ENCODE measurements at regions not wholly inside any gene's neighbourhood (a gene's known extent, or its start where the extent isn't known, plus 50 kb on each side); places are given as distances from the start of the nearest gene placed in this dataset.

DNA sequence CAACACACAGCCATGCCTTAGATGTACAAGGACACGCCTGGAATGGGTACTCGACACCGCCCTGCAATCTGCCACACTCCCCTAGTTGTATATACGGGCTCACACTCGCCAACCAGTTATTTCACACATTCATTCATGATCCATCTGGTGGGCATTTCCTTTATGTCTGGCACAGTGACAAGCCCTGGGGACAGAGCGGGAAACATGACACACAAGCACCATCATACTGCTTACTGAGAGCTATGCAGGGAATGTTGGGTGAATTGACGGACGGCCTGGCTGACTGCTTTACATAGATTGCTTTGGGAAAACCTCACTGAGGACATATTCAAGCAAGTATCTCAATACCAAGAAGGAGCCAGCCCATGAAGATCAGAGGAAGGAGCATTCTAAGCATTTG is 448.0 kb upstream of the SPRED2 start:
- DNase-seq: no peak

DNA sequence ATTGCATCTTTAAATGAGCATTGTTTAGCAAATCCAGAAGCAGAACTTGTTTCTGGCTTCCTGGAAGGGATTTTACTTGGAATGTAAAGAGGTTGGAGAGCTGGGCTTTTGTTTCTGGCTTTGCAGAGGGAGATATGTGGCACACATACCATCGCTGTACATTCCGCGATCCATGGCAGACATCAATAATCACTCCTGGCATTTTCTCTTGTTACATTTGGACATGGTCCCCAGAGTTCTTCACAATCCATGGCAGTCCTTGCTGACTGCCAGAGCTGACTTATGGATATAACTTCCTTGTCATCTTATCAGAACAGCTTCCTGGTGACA is 445.6 kb upstream of the SPRED2 start:
- DNase-seq: no peak

DNA sequence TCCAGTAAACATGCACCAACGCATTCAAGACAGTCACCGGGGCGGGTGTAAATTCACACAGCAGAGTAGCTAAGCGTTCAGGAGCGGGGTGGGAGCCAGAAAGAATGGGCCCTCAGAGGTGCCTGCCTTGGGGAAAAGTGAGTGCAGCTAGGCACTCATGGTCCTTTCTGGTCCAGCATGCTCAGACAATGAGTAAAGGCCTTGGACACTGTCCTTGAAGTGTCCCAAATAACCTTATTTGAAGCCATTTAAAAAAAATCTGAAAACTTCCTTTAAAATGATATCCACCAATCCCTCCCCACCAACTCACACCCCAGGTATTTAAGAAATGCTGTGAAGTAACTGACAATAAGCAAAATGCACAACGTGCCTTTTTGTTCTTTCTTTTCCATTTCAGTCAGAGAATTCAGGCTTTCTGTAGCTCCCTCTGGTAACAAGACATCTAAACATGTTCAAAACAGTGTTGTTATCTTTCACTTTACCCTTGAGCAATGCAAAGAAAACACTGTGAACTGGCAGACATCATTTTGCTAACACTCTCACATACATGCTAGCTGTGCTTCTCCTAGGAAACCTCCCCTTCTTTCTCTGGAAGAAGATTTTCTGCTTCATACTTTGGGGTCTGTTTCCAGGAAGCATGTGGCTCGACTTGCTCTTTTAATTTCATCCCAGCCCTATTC is 445.1 kb upstream of the SPRED2 start:
- DNase-seq: no peak

DNA sequence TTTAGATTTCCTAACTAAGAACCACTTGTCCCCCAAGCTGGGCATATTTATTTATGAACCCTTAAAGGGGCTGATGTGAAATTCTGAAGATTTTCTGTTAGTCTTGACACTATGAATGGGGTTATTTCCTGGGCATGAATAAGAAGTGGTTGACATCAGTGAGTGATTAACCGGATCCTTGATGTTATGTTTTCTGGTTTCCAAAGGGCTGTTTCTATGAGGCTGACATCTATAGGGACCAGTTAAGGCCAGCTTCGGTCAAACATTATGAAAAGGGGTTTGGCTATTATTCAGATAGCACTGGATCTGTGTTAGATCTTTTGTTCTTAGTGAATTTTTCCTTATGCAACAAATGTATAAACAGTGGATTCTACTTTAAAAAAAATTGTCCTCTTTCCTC is 443.7 kb upstream of the SPRED2 start:
- DNase-seq: no peak

DNA sequence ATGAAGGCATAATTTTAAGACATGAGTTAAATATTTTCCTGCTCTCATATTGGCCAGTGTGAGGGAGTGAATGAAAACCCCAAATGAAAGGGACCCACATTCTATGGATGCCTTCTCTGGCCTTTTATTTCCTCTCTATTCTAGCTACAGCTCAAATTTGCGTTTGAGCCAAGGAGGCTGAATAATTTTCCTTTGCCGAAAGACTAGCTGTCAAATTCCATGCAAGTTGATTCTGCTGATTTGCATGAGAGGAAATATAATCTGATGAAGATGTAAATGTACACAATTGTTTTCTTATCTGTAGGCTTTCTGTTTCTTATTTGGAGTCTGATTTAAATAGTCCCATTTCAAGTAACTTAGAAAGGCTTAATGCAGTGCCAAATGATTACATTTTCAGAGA is 438.4 kb upstream of the SPRED2 start:
- no peak for DNase-seq

DNA sequence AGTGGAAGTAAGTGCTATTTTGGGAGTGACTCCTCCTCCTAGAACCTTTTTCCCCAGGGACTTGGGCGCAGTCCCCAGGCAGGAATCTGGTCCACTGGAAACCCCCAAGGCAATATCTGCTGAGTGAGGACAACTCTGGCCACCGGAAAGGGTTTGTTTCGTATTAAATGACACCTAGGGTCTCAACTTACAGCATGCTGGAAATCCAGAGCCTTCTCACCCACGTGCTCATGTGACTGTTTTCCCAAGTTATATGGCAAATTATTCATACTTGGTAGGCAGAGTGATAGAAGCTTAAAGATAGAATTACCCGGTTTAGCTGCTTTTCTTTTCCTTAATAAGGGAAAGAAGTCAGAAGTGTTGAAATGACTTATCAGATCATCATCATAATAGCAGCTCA is 436.9 kb upstream of the SPRED2 start:
- no peak for DNase-seq

DNA sequence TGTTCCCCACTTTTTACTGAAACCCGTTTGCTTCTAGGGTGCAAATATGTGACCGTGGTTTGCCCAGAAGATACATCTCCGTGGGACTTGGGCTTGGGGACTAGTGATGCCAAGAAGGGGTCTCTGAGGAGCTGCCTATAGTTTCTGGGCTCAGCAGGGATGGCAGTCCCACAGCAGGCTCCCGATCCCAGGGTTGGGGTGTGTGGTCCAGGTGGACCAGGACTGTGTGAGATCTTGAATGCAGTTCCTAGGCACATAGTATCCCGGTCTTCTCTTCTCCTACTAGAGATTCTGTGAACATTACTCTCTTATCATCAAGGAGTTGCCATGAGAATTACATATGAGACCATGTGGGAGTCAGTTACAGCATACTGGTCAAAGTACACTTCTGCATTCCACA is 435.8 kb upstream of the SPRED2 start:
- DNase-seq: no peak

DNA sequence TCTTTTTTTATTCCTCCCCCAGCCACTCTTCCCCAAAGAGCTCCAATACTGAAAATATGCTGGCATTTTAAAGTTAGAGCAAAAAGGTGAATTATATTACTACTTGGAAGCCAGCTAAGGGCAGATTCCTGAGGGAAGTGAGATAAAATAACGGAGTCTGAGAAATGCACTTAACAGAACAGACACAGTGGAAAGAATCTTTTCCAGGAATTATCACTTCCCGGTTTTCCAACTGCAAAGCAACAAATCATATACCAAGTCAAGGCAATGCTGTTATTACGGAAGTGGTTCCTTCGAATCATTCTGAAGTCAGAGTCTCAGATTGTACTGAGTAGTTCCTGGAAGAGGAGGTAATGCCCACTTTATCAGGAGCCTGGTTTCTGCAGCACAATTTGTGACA is 435.0 kb upstream of the SPRED2 start:
- no peak for DNase-seq

DNA sequence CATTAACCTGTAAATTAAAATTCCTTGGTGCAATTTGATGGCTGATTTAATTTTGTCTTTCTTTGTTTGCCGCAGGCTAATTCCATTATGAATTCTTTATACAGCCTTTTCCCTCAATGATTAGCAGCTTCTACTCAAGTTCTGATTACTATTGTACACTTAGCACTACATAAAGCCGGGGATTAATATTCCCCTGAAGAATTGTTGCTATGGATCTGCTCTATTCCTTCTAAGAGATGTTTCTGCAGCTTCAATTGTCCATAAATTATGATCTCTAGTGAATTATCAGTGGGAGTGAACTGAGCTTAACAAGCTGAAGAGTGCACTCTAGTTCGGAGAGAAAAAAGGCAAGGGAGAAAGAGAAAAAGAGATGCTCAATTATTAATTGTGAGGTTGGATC is 433.7 kb upstream of the SPRED2 start:
- DNase-seq: no peak

DNA sequence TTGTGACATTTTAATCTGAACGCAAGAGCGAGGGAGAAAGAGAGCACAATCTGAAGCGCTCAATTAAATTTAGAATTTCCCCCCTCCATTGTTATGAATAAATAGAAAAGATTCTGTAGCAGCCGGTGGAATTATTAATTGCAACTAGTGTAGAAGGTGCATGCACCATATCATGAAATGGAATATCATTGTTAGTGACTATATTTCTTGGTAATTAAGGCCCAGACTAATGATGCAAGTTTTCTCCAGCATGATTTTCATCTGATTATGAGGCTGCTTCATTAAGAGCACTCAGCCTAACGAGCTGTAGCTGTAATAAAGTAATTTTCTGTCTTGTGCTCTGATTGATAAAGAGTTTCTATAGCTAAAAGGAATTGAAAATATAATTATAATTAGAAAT is 432.2 kb upstream of the SPRED2 start:
- no peak for DNase-seq

DNA sequence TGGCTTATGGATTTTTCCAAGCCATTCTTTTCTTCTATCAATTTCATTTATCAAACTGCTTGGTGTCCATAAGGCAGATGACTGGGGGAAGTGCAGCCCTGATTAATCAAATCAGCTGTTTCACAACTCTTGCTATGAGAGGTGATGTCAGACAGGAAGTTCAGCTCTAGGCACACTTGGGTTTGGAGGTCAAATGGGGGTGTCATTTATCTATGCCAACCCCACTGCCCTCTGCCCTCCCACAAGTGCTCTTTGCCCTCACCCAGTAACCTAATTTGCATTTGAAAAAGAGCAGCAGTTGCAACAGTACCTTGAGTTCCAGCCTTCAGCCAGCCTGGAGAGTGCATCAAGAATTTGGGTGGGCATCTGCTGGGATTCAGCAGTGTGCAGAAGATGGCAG is 431.3 kb upstream of the SPRED2 start:
- DNase-seq: no peak

DNA sequence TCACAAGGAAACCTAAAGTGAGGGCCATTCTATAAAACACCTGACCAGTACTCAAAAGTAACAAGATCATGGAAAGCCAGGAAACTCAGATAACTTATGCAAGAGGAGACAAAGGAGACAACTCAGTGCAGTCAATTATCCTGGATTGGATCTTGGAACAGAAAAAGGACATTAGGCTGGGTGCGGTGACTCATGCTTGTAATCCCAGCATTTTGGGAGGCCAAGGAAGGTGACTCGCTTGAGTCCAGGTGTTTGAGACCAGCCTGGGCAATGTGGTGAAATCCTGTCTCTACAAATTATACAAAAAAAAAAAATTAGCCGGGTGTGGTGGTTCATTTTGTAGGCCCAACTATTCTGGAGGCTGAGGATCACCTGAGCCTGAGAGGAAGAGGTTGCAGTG is 424.5 kb upstream of the SPRED2 start:
- DNase-seq: no peak

DNA sequence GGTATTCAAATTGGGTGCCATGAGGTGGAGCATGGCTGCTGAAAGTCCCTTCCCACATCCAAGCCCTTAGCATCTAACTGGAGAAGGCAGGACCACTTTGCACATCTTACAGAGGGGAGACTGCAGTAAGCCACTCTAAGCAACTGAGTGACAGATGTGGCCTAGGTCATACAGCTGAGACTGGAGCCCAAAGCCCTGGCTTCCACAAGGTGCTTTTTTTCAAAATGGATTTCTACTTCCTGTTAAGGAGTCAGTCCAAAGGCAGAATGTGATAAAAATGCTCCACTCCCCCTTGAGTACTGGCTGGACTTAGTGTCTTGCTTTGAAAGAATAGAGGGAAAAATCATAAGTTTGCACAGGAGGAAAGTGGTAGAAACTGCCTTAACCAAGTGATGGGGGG is 424.0 kb upstream of the SPRED2 start:
- no peak for DNase-seq

DNA sequence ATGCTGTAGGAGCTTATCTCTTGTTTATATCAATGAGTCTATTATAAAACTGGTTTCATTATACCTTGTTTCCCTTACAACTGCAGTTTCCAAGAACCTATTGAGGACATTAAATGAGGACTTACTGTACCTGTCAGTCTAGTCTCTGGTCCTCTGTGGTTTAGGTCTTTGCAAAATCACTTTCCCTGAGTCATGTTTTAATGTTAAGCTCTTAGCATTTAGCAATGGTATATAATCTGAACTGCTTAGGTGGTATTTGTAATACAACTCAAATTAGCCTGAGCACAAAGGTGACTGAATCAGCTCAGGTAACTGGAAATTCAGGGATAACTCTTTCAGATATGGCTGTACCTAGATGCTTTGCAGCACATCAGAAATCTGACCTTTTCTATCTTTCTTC is 418.3 kb upstream of the SPRED2 start:
- DNase-seq: no peak

DNA sequence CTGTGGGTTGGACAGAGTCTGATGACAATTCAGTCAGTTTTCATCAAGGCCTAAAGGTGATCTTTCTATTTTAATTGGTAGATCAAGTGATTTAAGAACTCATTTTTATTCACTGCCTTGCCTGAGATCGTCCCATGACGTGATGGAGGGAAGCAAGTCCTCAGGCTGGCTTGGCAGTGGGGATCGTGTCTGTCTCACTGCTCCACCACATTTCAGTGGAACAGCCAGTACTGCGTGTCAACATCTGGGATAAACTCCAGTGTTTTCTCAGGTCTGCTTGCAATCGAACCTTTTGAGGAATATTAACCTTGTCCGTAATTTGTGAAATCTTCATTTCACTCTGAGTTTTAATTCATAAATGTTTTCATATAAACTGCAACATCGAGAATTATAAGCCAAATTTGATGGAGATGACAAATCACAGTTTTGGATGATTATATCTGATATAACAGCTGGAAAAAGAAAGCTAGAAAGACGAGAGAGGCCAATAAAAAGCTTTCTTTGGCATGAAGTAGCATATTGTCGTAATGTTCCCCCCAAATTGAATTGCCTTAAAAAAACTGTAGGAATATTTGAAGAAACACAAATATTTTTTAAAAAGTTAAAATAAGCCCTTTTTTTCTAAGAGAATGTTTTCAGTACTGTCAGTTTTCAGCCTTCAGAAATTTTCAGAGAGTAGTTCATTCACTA is 414.7 kb upstream of the SPRED2 start:
- no peak for DNase-seq

DNA sequence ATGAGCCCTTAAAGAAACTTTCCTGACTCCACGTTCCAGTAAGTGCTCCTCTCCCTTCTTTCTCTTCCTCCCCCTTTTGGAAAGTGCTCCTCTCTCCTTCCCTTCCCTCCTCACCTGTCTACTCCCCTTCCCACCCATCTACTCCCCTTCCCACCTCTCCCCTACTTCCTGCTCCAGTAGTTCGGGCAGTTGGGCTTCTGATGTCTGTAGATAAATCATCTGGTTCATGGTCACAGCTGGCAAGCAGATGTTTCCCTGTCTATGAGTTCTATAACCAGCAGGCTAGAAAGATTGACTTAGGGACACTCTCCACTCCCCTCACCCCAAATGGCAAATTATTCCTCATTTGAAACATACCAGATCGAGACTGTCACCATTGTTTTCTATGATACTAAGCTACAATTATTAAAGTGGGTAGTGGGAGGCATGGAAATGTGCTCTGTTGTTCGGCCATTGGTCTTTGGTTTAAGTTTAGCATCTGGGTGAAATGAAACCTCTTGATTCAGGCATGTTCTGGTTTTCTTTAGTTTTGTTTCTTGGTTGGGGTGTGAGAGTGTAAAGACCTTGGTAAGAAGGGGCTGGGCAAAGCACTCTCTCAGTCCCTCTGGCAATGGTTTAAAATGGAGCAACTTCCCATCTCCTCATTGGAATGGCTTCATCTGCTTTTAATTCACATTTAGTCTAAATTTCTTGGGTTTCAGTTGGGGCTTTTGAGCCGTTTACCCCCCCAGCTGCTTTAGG is 413.2 kb upstream of the SPRED2 start:
- no peak for DNase-seq

DNA sequence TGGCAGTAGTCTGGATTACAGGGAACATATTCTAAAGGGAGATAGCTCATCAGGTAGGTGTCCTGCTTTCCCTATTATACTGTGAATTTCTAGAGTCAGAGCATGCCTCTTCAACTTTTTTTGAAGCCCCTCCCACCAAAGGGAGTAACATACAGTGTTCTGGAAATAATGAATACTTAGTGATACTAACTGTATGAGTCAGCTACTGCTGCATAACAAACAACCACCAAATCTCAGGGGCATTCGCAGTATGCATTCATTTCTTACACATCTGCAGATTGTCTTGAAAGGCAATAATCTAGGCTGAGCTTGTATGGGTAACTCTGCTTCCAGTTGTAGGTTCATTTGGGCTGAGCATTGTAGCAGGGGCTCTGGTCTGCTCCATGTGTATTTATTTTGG is 409.7 kb upstream of the SPRED2 start:
- DNase-seq: no peak

DNA sequence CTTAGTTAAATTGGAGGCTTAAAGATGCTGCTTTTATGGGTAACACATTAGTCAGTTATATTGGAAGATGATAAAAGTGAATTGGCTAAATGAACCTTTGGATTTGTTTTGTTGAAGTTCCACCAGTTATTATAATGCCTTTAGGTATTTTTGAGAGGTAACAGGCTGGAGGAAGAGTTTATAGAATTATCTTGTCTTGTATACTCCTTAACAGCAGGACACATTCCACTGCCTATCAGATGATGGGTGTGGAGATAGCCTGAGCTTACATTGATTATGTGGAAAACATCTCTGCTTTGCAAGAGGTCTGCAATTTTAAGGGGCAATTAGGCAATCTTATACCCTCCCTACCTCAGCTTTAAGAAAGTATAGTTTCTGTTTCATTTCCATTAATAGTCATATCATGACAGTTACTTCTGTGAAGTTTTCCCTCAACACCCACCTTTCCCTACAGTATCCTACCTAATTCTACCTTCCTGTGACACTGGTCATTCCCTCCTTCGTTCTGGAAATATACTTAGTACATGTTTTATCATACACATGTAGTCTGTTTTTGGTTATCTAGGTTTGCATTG is 403.7 kb upstream of the SPRED2 start:
- DNase-seq: no peak

DNA sequence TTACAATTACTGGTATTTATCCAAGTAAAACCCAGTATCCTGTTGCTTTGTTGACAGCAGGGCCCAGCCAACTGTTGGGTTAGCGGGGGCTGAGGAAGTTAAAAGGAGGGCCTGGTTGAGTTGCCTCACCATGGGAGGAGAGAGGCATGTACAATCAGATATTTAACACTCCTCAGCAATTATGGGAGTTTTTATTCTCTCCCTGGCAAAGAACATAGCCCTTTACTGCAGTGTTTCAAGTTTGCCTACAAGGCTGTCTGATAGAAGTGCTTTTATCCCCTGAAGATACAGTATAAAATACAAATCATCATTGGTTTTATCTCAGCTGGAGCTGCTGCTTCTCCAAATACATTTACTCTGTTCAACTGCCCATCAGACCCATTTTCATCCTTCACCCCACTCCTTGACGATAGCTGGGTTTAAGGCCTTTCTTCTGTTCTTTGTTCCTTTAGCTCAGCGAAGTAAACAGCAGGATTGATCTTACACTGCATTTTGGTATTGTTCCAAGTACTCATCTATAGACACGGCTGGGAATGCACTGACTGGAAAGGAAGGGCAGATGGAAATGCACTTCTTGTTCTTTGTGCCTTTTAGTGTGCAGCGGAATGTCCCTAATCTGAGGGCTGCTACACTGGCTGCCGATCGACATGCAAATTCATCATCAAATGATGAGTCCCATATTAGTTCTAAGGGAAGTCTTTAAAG is 402.5 kb upstream of the SPRED2 start:
- DNase-seq: no peak

DNA sequence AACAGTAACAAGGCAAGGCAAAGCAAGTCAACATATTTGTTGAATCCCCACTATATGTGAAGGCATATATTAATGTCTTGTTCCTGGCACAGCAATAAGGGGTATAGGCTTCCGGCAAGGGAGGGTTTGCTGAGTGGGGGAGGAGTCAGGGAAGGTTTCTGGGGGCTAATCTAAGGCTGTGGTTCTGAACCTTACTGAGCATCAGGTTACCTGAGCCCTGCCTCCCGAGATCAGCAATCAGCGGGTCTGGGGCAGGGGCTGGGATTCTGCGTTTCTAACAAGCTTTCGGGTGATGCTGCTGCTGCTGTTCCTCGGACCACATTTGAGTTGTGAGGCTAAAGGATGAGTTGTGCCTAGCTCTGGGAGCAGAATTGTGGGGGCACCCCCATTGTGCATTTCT is 401.7 kb upstream of the SPRED2 start:
- DNase-seq: no peak

DNA sequence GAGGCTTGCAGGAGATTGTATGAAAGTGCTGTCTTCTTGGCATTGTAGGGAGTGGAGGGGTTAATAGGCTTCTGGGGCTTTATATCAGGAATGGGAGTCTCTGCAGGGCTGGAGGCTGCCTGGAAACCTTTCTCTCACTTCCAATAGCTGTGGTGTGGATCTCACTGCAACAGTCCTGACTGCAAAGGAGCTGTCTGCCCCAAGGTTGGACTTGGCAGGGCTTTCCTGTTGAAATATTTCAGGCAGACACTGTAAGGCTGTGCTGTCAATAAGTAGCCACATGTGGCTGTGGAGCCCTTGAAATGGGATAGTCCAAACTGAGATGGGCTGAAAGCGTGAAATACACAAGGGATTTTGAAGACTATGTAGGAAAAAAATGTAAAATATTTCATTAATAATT is 399.1 kb upstream of the SPRED2 start:
- no peak for DNase-seq

DNA sequence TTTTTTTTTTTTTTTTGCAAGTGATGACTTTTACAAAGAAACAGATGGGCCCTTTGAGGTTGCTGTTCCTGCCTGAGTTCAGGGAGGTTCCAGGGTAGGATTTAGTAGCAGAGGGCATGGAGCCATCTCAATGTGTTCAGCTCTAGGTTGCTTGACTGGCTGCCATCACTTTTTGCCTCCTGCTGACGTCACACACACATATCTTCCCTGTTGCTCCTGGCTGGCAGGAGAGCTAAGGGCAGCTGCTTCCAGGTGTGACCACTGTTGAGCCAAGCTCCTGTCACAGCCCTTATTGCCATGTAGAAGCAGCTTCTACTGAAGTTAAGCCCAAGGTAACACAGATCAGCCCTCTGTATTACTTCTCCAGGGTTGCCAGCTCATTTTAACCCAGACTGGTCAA is 394.2 kb upstream of the SPRED2 start:
- no peak for DNase-seq

DNA sequence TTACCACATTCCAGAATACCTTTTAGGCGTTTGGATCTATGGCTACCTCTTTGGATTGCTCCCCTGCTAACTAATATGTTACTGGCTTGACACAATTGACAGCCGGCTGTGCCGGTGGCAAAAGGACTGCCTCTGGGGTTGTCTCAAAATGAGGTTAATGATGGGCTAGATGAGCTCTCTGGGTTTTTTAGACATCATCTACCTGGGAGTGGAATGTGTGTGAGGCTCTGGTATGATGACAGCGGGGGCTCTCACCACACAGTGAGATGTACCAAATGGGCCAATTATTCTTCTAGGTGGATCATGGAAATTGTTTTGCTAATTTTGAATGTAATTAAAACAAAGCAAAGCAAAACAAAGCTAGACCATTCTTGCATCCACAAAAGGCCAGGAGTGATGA is 391.1 kb upstream of the SPRED2 start:
- no peak for DNase-seq

DNA sequence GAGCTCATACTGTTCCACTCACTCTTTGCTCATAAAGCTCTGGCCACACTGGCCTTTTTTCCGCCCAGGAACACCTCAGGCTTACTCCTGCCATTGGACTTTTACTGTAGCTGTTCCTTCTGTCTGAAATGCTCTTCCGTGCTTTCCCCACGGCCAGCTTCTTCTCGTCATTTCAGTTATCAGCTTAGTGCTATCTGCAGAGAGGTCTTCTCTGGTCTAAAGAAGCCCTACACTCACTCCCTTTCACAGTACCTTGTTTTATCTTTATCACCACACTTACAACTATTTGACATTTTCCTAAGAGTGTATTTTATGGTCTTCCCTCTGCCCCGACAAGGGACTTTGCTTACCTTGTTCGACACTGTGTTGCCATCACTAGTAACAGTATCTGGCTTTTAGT is 388.1 kb upstream of the SPRED2 start:
- no peak for DNase-seq

All from stimulated activated CD4-positive, alpha-beta T cell treated with anti-CD3 and anti-CD28 coated beads, Interleukin-15, amount 100 ng/mL, for 24 hours (primary cell).